HEK293 (cell line): ENCODE measurements at regions not wholly inside any gene's neighbourhood (a gene's known extent, or its start where the extent isn't known, plus 50 kb on each side); places are given as distances from the start of the nearest gene placed in this dataset.
"Not testable (repeated sequence)": the region's sequence is repeated elsewhere in the genome, so short reads cannot be mapped to it uniquely, and the experiment has no call there.

ENCODE experiments used
- CTCF ChIA-PET: fragments of 350-600 bp; formaldehyde crosslinking; extraction: SDS; loops from one replicate; lab custom pipeline; 2021; ENCODE audit warnings: antibody characterized with exemption; lab: Yijun Ruan, JAX
- POLR2A ChIA-PET: fragments of 300-600 bp; formaldehyde crosslinking; extraction: SDS; loops from one replicate; lab custom pipeline; 2020; ENCODE audit warnings: antibody characterized with exemption, inconsistent platforms; lab: Yijun Ruan, JAX
- H3K27ac ChIP-seq: fragments of 200-500 bp; sonication (Bioruptor generic); 2 replicates; pipeline ENCODE4 v1.5.1; 2014; ENCODE audit warnings: low read depth, low read length, control low read depth, inconsistent platforms; ENCODE audit errors: extremely low read depth
- H3K36me3 ChIP-seq, 2 experiments: fragments of 200-500 bp in 1 of 2; sonication (Bioruptor generic) in 1 of 2; 1 replicate in 1 of 2; 2 replicates in 1 of 2; pipeline ENCODE4 v1.5.1; 2014 to 2017; ENCODE audit warnings: inconsistent platforms in 2 of 2, low read length in 2 of 2; ENCODE audit not compliant: control insufficient read depth in 2 of 2, insufficient read depth in 1 of 2
- H3K4me1 ChIP-seq: fragments of 200-500 bp; sonication (Bioruptor generic); 2 replicates; pipeline ENCODE4 v1.5.1; 2014; ENCODE audit warnings: mild to moderate bottlenecking, low read length, inconsistent platforms; ENCODE audit not compliant: control insufficient read depth, insufficient read depth
- H3K4me3 ChIP-seq: 2 replicates; pipeline ENCODE4 v1.5.1; 2011; ENCODE audit warnings: low read depth, mild to moderate bottlenecking, control low read depth, low read length, moderate library complexity
- H3K9me3 ChIP-seq: fragments of 200-500 bp; sonication (Bioruptor generic); 2 replicates; pipeline ENCODE4 v1.5.1; 2014; ENCODE audit warnings: low read depth, low read length, inconsistent platforms; ENCODE audit not compliant: control insufficient read depth, insufficient read depth
- BCL11B ChIP-seq: fragments of 450-650 bp; formaldehyde crosslinking; IDR thresholded peaks from 2 replicates; pipeline ENCODE4 v1.5.1; 2016; ENCODE audit warnings: low read depth, missing biosample characterization, missing genetic modification characterization
- CTCF ChIP-seq: fragments of 450-650 bp; formaldehyde crosslinking; IDR thresholded peaks from 2 replicates; pipeline ENCODE4 v1.5.1; 2016; ENCODE audit warnings: missing biosample characterization, missing genetic modification characterization
- KLF7 ChIP-seq: fragments of 450-650 bp; formaldehyde crosslinking; IDR thresholded peaks from 2 replicates; pipeline ENCODE4 v1.5.1; 2016; ENCODE audit warnings: missing biosample characterization, missing genetic modification characterization, borderline replicate concordance
- MEIS1 ChIP-seq: sonication (generic); formaldehyde crosslinking; IDR thresholded peaks from 2 replicates; pipeline ENCODE4 v1.8.1; 2022; ENCODE audit warnings: missing genetic modification reagents, mild to moderate bottlenecking, borderline replicate concordance
- TCF7L2 ChIP-seq: IDR thresholded peaks from 2 replicates; pipeline ENCODE4 v1.6.1; 2011; ENCODE audit warnings: low read depth, mild to moderate bottlenecking, inconsistent platforms, low read length, moderate library complexity, borderline replicate concordance
- ZBTB6 ChIP-seq: fragments of 450-650 bp; formaldehyde crosslinking; IDR thresholded peaks from 2 replicates; pipeline ENCODE4 v1.5.1; 2017; ENCODE audit warnings: missing biosample characterization, missing genetic modification characterization
- ZEB2 ChIP-seq: fragments of 450-650 bp; formaldehyde crosslinking; IDR thresholded peaks from 2 replicates; pipeline ENCODE4 v1.5.1; 2016; ENCODE audit warnings: missing biosample characterization, missing genetic modification characterization
- ZNF114 ChIP-seq: fragments of 450-650 bp; formaldehyde crosslinking; IDR thresholded peaks from 2 replicates; pipeline ENCODE4 v1.5.0; 2017; ENCODE audit warnings: missing biosample characterization, missing genetic modification characterization
- ZNF155 ChIP-seq: fragments of 450-650 bp; formaldehyde crosslinking; IDR thresholded peaks from 2 replicates; pipeline ENCODE4 v1.5.1; 2016; ENCODE audit warnings: missing biosample characterization, missing genetic modification characterization
- ZNF184 ChIP-seq: fragments of 450-650 bp; IDR thresholded peaks from 2 replicates; pipeline ENCODE4 v1.5.1; 2018; ENCODE audit warnings: missing biosample characterization, mild to moderate bottlenecking, missing genetic modification characterization
- ZNF19 ChIP-seq: fragments of 450-650 bp; formaldehyde crosslinking; IDR thresholded peaks from 2 replicates; pipeline ENCODE4; 2016; ENCODE audit warnings: missing biosample characterization, missing genetic modification characterization, low read depth
- ZNF202 ChIP-seq: fragments of 450-650 bp; formaldehyde crosslinking; IDR thresholded peaks from 2 replicates; pipeline ENCODE4 v1.5.1; 2016; ENCODE audit warnings: missing biosample characterization, missing genetic modification characterization, borderline replicate concordance
- ZNF221 ChIP-seq: fragments of 450-650 bp; formaldehyde crosslinking; IDR thresholded peaks from 2 replicates; pipeline ENCODE4 v1.5.1; 2017; ENCODE audit warnings: missing biosample characterization, missing genetic modification characterization, borderline replicate concordance
- ZNF266 ChIP-seq: fragments of 450-650 bp; formaldehyde crosslinking; IDR thresholded peaks from 2 replicates; pipeline ENCODE4 v1.5.1; 2016; ENCODE audit warnings: missing biosample characterization, missing genetic modification characterization, low read depth
- ZNF335 ChIP-seq: fragments of 450-650 bp; formaldehyde crosslinking; conservative IDR thresholded peaks from 2 replicates; pipeline ENCODE4 v1.5.1; 2016; ENCODE audit warnings: missing biosample characterization, missing genetic modification characterization
- ZNF423 ChIP-seq: fragments of 450-650 bp; formaldehyde crosslinking; IDR thresholded peaks from 2 replicates; pipeline ENCODE4 v1.5.1; 2016; ENCODE audit warnings: missing biosample characterization, missing genetic modification characterization
- ZNF610 ChIP-seq: fragments of 450-650 bp; formaldehyde crosslinking; IDR thresholded peaks from 2 replicates; pipeline ENCODE4 v1.5.1; 2016; ENCODE audit warnings: missing biosample characterization, missing genetic modification characterization, borderline replicate concordance
- ZNF654 ChIP-seq: fragments of 450-650 bp; formaldehyde crosslinking; IDR thresholded peaks from 2 replicates; pipeline ENCODE4 v1.5.1; 2016; ENCODE audit warnings: low read depth, missing biosample characterization, missing genetic modification characterization
- ZNF76 ChIP-seq: fragments of 450-650 bp; formaldehyde crosslinking; IDR thresholded peaks from 2 replicates; pipeline ENCODE4; 2016; ENCODE audit warnings: low read depth, missing biosample characterization, missing genetic modification characterization, borderline replicate concordance
- ZNF792 ChIP-seq: fragments of 450-650 bp; formaldehyde crosslinking; IDR thresholded peaks from 2 replicates; pipeline ENCODE4 v1.5.1; 2016; ENCODE audit warnings: missing biosample characterization, missing genetic modification characterization
- TF ChIP-seq, protein P1 (sequence below): fragments of 450-650 bp; formaldehyde crosslinking; IDR thresholded peaks from 2 replicates; pipeline ENCODE4 v1.5.1; 2016; ENCODE audit warnings: missing biosample characterization, missing genetic modification characterization
- TF ChIP-seq, protein P2 (sequence below): IDR thresholded peaks from 2 replicates; pipeline ENCODE4 v1.6.1; 2011; ENCODE audit warnings: mild to moderate bottlenecking, low read depth, low read length, borderline replicate concordance
- TF ChIP-seq, protein P3 (sequence below): fragments of 450-650 bp; formaldehyde crosslinking; IDR thresholded peaks from 2 replicates; pipeline ENCODE4 v1.5.1; 2016; ENCODE audit warnings: missing biosample characterization, missing genetic modification characterization

GRCh38 chr11:22930816-22931594 is 70.7 kb upstream of the CCDC179 start (continued):
- TF ChIP-seq ZNF792 (tag by site-specific recombination): no peak
- no peak for TF ChIP-seq TCF7L2
- TF ChIP-seq, all 188 proteins: peak for 0

GRCh38 chr11:22938691-22939090 is 78.4 kb upstream of the CCDC179 start:
- no peaks in the 10 kb centered on the region for H3K4me1 ChIP-seq
- no peak for TF ChIP-seq ZNF184 (tag by site-specific recombination)
- TF ChIP-seq KLF7 (tag by site-specific recombination): no peak
- H3K27ac ChIP-seq: no peak overlapping the region
- H3K9me3 ChIP-seq: no peaks in the 10 kb centered on the region
- no peaks in the 10 kb centered on the region for H3K36me3 ChIP-seq
- CTCF ChIA-PET: no interaction called here
- H3K4me3 ChIP-seq: no peak overlapping the region
- POLR2A ChIA-PET: no interaction called here

DNA sequence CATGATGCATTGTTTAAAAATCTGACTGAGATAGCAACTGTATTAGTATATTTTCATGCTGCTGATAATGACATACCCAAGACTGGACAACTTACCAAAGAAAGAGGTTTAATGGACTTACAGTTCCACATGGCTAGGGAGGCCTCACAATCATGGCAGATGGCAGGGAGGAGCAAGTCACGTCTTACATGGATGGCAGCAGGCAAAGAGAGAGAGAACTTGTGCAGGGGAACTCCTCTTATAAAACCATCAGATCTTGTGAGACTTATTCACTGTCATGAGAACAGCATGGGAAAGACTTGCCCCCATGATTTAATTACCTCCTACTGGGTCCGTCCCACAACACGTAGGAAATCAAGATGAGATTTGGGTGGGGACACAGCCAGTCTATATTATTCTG is 81.3 kb upstream of the CCDC179 start:
- CTCF ChIA-PET, H3K27ac ChIP-seq, H3K4me3 ChIP-seq, POLR2A ChIA-PET, H3K36me3 ChIP-seq, H3K4me1 ChIP-seq, H3K9me3 ChIP-seq: not testable (repeated sequence)

DNA sequence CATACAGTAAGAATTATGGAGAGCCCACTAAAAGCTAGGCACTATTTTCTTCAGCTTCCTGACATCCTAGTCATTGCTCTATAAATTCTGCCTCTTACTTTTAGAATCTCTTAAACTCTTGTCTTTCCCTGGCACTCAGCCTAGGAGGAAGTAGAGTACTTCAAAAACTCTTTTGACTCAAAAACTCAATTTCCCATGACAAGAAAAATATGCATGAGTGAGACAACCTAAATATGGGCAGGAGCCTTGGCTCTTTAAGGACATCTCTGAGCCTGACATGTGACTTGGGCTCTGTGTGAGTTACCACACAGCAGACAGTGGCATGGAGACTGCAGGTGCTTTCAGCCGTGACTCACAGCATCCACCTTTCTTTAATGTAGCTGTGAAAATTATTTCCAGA is 97.5 kb upstream of the CCDC179 start:
- POLR2A ChIA-PET: no interaction called here
- TF ChIP-seq, protein P1, sequence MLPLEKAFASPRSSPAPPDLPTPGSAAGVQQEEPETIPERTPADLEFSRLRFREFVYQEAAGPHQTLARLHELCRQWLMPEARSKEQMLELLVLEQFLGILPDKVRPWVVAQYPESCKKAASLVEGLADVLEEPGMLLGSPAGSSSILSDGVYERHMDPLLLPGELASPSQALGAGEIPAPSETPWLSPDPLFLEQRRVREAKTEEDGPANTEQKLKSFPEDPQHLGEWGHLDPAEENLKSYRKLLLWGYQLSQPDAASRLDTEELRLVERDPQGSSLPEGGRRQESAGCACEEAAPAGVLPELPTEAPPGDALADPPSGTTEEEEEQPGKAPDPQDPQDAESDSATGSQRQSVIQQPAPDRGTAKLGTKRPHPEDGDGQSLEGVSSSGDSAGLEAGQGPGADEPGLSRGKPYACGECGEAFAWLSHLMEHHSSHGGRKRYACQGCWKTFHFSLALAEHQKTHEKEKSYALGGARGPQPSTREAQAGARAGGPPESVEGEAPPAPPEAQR: no peak
- no peak for TF ChIP-seq ZNF610 (tag by site-specific recombination)
- TF ChIP-seq ZNF19 (tag by site-specific recombination): no peak
- TF ChIP-seq, protein P2, sequence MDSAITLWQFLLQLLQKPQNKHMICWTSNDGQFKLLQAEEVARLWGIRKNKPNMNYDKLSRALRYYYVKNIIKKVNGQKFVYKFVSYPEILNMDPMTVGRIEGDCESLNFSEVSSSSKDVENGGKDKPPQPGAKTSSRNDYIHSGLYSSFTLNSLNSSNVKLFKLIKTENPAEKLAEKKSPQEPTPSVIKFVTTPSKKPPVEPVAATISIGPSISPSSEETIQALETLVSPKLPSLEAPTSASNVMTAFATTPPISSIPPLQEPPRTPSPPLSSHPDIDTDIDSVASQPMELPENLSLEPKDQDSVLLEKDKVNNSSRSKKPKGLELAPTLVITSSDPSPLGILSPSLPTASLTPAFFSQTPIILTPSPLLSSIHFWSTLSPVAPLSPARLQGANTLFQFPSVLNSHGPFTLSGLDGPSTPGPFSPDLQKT: no peak
- no peak for TF ChIP-seq MEIS1 (CRISPR knock-in tag)
- no peak for TF ChIP-seq ZNF76 (tag by site-specific recombination)
- TF ChIP-seq ZNF654 (tag by site-specific recombination): no peak
- no peak for TF ChIP-seq ZNF202
- TF ChIP-seq ZNF221: no peak
- TF ChIP-seq, protein P3, sequence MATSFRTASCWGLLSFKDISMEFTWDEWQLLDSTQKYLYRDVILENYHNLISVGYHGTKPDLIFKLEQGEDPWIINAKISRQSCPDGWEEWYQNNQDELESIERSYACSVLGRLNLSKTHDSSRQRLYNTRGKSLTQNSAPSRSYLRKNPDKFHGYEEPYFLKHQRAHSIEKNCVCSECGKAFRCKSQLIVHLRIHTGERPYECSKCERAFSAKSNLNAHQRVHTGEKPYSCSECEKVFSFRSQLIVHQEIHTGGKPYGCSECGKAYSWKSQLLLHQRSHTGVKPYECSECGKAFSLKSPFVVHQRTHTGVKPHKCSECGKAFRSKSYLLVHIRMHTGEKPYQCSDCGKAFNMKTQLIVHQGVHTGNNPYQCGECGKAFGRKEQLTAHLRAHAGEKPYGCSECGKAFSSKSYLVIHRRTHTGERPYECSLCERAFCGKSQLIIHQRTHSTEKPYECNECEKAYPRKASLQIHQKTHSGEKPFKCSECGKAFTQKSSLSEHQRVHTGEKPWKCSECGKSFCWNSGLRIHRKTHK (tag by site-specific recombination): no peak
- TF ChIP-seq ZBTB6 (tag by site-specific recombination): no peak
- no peak for TF ChIP-seq ZNF155
- TF ChIP-seq ZEB2 (tag by site-specific recombination): no peak
- no peak for TF ChIP-seq ZNF266 (tag by site-specific recombination)
- TF ChIP-seq ZNF335 (tag by site-specific recombination): no peak
- TF ChIP-seq CTCF: no peak
- TF ChIP-seq ZNF114 (tag by site-specific recombination): no peak
- no peak for TF ChIP-seq ZNF423 (tag by site-specific recombination)
- no peak for TF ChIP-seq BCL11B (tag by site-specific recombination)
- TF ChIP-seq, all 188 proteins: peak for 0
- no peaks in the 10 kb centered on the region for H3K36me3 ChIP-seq
- H3K4me3 ChIP-seq: no peak overlapping the region
- H3K9me3 ChIP-seq: no peaks in the 10 kb centered on the region
- no peak overlapping the region for H3K27ac ChIP-seq
- CTCF ChIA-PET: no interaction called here
- H3K4me1 ChIP-seq: no peaks in the 10 kb centered on the region
